Testis (tissue), 2 donors: ENCODE measurements at regions not wholly inside any gene's neighbourhood (a gene's known extent, or its start where the extent isn't known, plus 50 kb on each side); places are given as distances from the start of the nearest gene placed in this dataset.

Source experiments
- CTCF ChIP-seq, 3 experiments: fragments of 450-650 bp in 2 of 3; fragments of 200-600 bp in 1 of 3; sonication (generic) in 1 of 3; IDR thresholded peaks; one replicate each; pipeline ENCODE4 v1.5.1; 2016 to 2019; ENCODE audit warnings: antibody characterized with exemption in 3 of 3, mild to moderate bottlenecking in 2 of 3, moderate library complexity in 1 of 3
- POLR2A ChIP-seq: fragments of 450-650 bp; IDR thresholded peaks from one replicate; pipeline ENCODE4 v1.6.1; 2017; ENCODE audit warnings: antibody characterized with exemption, mild to moderate bottlenecking, moderate library complexity

GRCh38 chr3:66751842-66752241, 246.3 kb upstream of the KBTBD8 start:
- no peak for TF ChIP-seq CTCF (IDR thresholded peaks at IDR 0.05)
- TF ChIP-seq POLR2A, result no peak
